H1 (cell line): ENCODE measurements at regions not wholly inside any gene's neighbourhood (a gene's known extent, or its start where the extent isn't known, plus 50 kb on each side); places are given as distances from the start of the nearest gene placed in this dataset.
A peak's percentile ranks its signal among the peaks of the same experiment; 100 is the strongest.

Experiments used
- CTCF ChIA-PET: fragments of 300-600 bp; sonication (Branson Sonifier 250); formaldehyde crosslinking; loops from one replicate; lab custom pipeline; 2021; ENCODE audit not compliant: partially characterized antibody; lab: Charles Lee
- POLR2A ChIA-PET: fragments of 300-600 bp; sonication (Branson Sonifier 250); formaldehyde crosslinking; loops from one replicate; lab custom pipeline; 2021; ENCODE audit warnings: inconsistent platforms; ENCODE audit not compliant: partially characterized antibody; lab: Charles Lee
- DNase-seq, 2 experiments: peaks; one replicate each; pipeline versions ENCODE4 v3.0.0 to v3.0.0-alpha.2; 2010 to 2022; ENCODE audit warnings: low spot score in 2 of 2, low read depth in 1 of 2, mixed read lengths in 1 of 2
- FAIRE-seq: peaks from 2 replicates; lab custom pipeline; 2011; peaks lifted over from hg19 to GRCh38; lab: Jason Lieb, UNC
- H2AFZ ChIP-seq: 2 replicates; pipeline ENCODE4 v1.8.1; 2012; ENCODE audit warnings: low read length, inconsistent platforms
- H2AK5ac ChIP-seq: 2 replicates; pipeline ENCODE4 v1.6.1; 2013; ENCODE audit warnings: low read depth, low read length
- H2BK120ac ChIP-seq: replicated peaks from 2 replicates; pipeline ENCODE3; 2013; ENCODE audit warnings: low read depth, low read length, inconsistent platforms
- H2BK12ac ChIP-seq: 2 replicates; pipeline ENCODE4 v1.6.1; 2013; ENCODE audit warnings: low read depth, low read length
- H2BK15ac ChIP-seq: 2 replicates; pipeline ENCODE4 v1.6.1; 2013; ENCODE audit warnings: low read length
- H2BK20ac ChIP-seq: 2 replicates; pipeline ENCODE4 v1.6.1; 2013; ENCODE audit warnings: low read length
- H2BK5ac ChIP-seq: 2 replicates; pipeline ENCODE4 v1.6.1; 2013; ENCODE audit warnings: low read depth, low read length
- H3K14ac ChIP-seq: 2 replicates; pipeline ENCODE4 v1.6.1; 2013; ENCODE audit warnings: inconsistent platforms; ENCODE audit not compliant: insufficient read length
- H3K18ac ChIP-seq: 2 replicates; pipeline ENCODE4 v1.6.1; 2013; ENCODE audit warnings: low read length; ENCODE audit errors: extremely low read depth
- H3K23ac ChIP-seq: 2 replicates; pipeline ENCODE4 v1.6.1; 2013; ENCODE audit warnings: inconsistent platforms; ENCODE audit not compliant: insufficient read length
- H3K23me2 ChIP-seq: 2 replicates; pipeline ENCODE4 v1.6.1; 2013; ENCODE audit warnings: low read depth, low read length
- H3K27ac ChIP-seq: 2 replicates; pipeline ENCODE4 v1.6.1; 2011; ENCODE audit warnings: low read depth, low read length, inconsistent platforms
- H3K27me3 ChIP-seq, 4 experiments: replicated peaks in 1 of 4; 1 replicate in 1 of 4; 2 replicates in 3 of 4; pipeline versions ENCODE4 v1.6.1 to v1.8.1; 2011 to 2013; ENCODE audit warnings: low read length in 3 of 4, mild to moderate bottlenecking in 3 of 4, inconsistent platforms in 2 of 4, mixed read lengths in 2 of 4, moderate library complexity in 1 of 4; ENCODE audit not compliant: control insufficient read depth in 3 of 4, insufficient read depth in 3 of 4; ENCODE audit errors: extremely low read depth in 1 of 4
- H3K36me3 ChIP-seq, 4 experiments: 2 replicates each; pipeline versions ENCODE4 v1.6.1 to v1.8.1; 2011 to 2013; ENCODE audit warnings: mild to moderate bottlenecking in 4 of 4, low read length in 3 of 4, moderate library complexity in 2 of 4, control low read depth in 1 of 4, inconsistent platforms in 1 of 4; ENCODE audit not compliant: insufficient read depth in 4 of 4, control insufficient read depth in 2 of 4
- H3K4ac ChIP-seq: replicated peaks from 2 replicates; pipeline ENCODE3; 2013; ENCODE audit warnings: low read length, low read depth, mixed read lengths, inconsistent platforms; ENCODE audit not compliant: insufficient read length
- H3K4me1 ChIP-seq, 4 experiments: replicated peaks in 1 of 4; 1 replicate in 1 of 4; 2 replicates in 3 of 4; pipeline versions ENCODE4 v1.6.1 to v1.8.1; 2011 to 2013; ENCODE audit warnings: low read length in 3 of 4, inconsistent platforms in 2 of 4, mixed read lengths in 1 of 4; ENCODE audit not compliant: insufficient read depth in 4 of 4, control insufficient read depth in 3 of 4
- H3K4me2 ChIP-seq, 2 experiments: 2 replicates each; pipeline versions ENCODE4 v1.6.1 to v1.8.1; 2011 to 2013; ENCODE audit warnings: low read depth in 2 of 2, low read length in 2 of 2, control low read depth in 1 of 2, inconsistent platforms in 1 of 2, mild to moderate bottlenecking in 1 of 2; ENCODE audit not compliant: insufficient read depth in 1 of 2
- H3K4me3 ChIP-seq, 4 experiments: fragments of 200-600, 300-600 bp in 1 of 4; sonication (generic), shearing (Covaris generic), sonication (Bioruptor Twin) in 1 of 4; 2 replicates each; pipeline versions ENCODE4 v1.5.1 to v1.8.1; 2011 to 2016; ENCODE audit warnings: low read length in 4 of 4, low read depth in 3 of 4, control low read depth in 2 of 4, inconsistent platforms in 2 of 4, mild to moderate bottlenecking in 2 of 4, mixed read lengths in 1 of 4, moderate library complexity in 1 of 4; ENCODE audit not compliant: insufficient read depth in 2 of 4; ENCODE audit errors: extremely low read depth in 1 of 4
- H3K56ac ChIP-seq: replicated peaks from 2 replicates; pipeline ENCODE3; 2013; ENCODE audit warnings: low read depth, mild to moderate bottlenecking, mixed read lengths, low read length, inconsistent platforms; ENCODE audit not compliant: insufficient read length
- H3K79me1 ChIP-seq: 2 replicates; pipeline ENCODE4 v1.6.1; 2013; ENCODE audit warnings: low read depth, low read length, control low read depth
- H3K79me2 ChIP-seq, 2 experiments: 2 replicates each; pipeline versions ENCODE4 v1.6.1 to v1.8.1; 2012 to 2013; ENCODE audit warnings: low read length in 2 of 2, mild to moderate bottlenecking in 2 of 2, inconsistent platforms in 1 of 2; ENCODE audit not compliant: insufficient read depth in 2 of 2, control insufficient read depth in 1 of 2
- H3K9ac ChIP-seq, 4 experiments: replicated peaks in 1 of 4; 1 replicate in 1 of 4; 2 replicates in 3 of 4; pipeline versions ENCODE4 v1.6.1 to v1.8.1; 2011 to 2013; ENCODE audit warnings: low read depth in 3 of 4, low read length in 3 of 4, control low read depth in 2 of 4, mild to moderate bottlenecking in 2 of 4, moderate library complexity in 2 of 4, inconsistent platforms in 1 of 4; ENCODE audit errors: extremely low read depth in 1 of 4
- H3K9me3 ChIP-seq, 2 experiments: 2 replicates each; pipeline versions ENCODE4 v1.6.1 to v1.8.1; 2012 to 2013; ENCODE audit warnings: mild to moderate bottlenecking in 2 of 2, moderate library complexity in 2 of 2, control low read depth in 1 of 2, inconsistent platforms in 1 of 2, low read depth in 1 of 2, low read length in 1 of 2, mixed read lengths in 1 of 2; ENCODE audit not compliant: insufficient read depth in 2 of 2
- H4K20me1 ChIP-seq, 2 experiments: replicated peaks in 1 of 2; 2 replicates each; pipeline versions ENCODE3 to v1.8.1; 2011 to 2013; ENCODE audit warnings: inconsistent platforms in 2 of 2, low read length in 2 of 2, mild to moderate bottlenecking in 1 of 2; ENCODE audit not compliant: insufficient read depth in 2 of 2, control insufficient read depth in 1 of 2
- H4K5ac ChIP-seq: 2 replicates; pipeline ENCODE4 v1.6.1; 2013; ENCODE audit warnings: low read length, low read depth, mixed read lengths, inconsistent platforms; ENCODE audit not compliant: insufficient read length
- H4K8ac ChIP-seq: 2 replicates; pipeline ENCODE4 v1.8.0; 2013; ENCODE audit warnings: mild to moderate bottlenecking, moderate library complexity, low read length, inconsistent platforms; ENCODE audit not compliant: insufficient read depth; ENCODE audit errors: extremely low read depth
- H4K91ac ChIP-seq: replicated peaks from 2 replicates; pipeline ENCODE3; 2013; ENCODE audit warnings: low read length, mixed read lengths, inconsistent platforms; ENCODE audit not compliant: insufficient read length
- BRCA1 ChIP-seq: IDR thresholded peaks from 2 replicates; pipeline ENCODE4 v1.6.1; 2012; ENCODE audit warnings: low read depth, low read length, improper control_type of control experiment
- CHD2 ChIP-seq: IDR thresholded peaks from 2 replicates; pipeline ENCODE4 v1.6.1; 2012; ENCODE audit warnings: low read length, improper control_type of control experiment
- E2F6 ChIP-seq: IDR thresholded peaks from 2 replicates; pipeline ENCODE4 v1.6.1; 2012; ENCODE audit warnings: inconsistent platforms
- HDAC2 ChIP-seq, 2 experiments: fragments of 300-600 bp in 1 of 2; sonication (generic) in 1 of 2; IDR thresholded peaks; 2 replicates each; pipeline ENCODE4 v1.6.1; 2011 to 2012; ENCODE audit warnings: low read depth in 2 of 2, low read length in 2 of 2, mild to moderate bottlenecking in 2 of 2, moderate library complexity in 2 of 2, borderline replicate concordance in 1 of 2, inconsistent platforms in 1 of 2
- JUN ChIP-seq: IDR thresholded peaks from 2 replicates; pipeline ENCODE4 v1.6.1; 2011; ENCODE audit warnings: low read depth, mild to moderate bottlenecking, improper control_type of control experiment, low read length
- SRF ChIP-seq: IDR thresholded peaks from 2 replicates; pipeline ENCODE4 v1.6.1; 2011; ENCODE audit warnings: mild to moderate bottlenecking, low read depth, low read length, moderate library complexity
- WGBS, 2 experiments: shearing (Covaris generic) in 1 of 2; methylation state at CpG; one replicate each; pipeline versions ENCODE4 v1.1.6 to v1.1.7; 2013 to 2015; ENCODE audit warnings: low lambda C conversion rate in 2 of 2, mixed read lengths in 2 of 2, inconsistent platforms in 1 of 2, low coverage in 1 of 2, missing lambda C conversion rate in 1 of 2; ENCODE audit not compliant: insufficient replicate concordance in 2 of 2, insufficient coverage in 1 of 2, insufficient read length in 1 of 2; ENCODE audit errors: extremely low coverage in 1 of 2, missing lambda C conversion rate in 1 of 2; 5-methylcytosine and 5-hydroxymethylcytosine counted together

- Histone ChIP-seq H3K27ac (no peak overlapping the region), H2BK5ac (no peak overlapping the region; the same call in 1 of the 2 replicates), H3K36me3 (no peaks in the 10 kb centered on the region), H3K4me2 (no peak overlapping the region), H3K23me2 (0 out of 2 replicates have a peak, but pooled peaks cover 2% of the 10 kb centered on the region), H2BK120ac (peak overlapping the region; percentile 41), H3K27me3 (peaks cover 0 to 3% (median 0%) of the 10 kb centered on the region in 4 experiments; a peak in 1 of 7 replicates), H2BK12ac (peak overlapping the region; percentile 55; the same call in 1 of the 2 replicates), H3K79me2 (no peaks in the 10 kb centered on the region), H4K91ac (no peak overlapping the region), H4K5ac (no peak overlapping the region), H3K4ac (no peak overlapping the region), H4K20me1 (no peaks in the 10 kb centered on the region), H3K23ac (no peak overlapping the region), H2AFZ (no peak overlapping the region), H3K14ac (no peak overlapping the region), H2BK15ac (0 out of 2 replicates have a peak overlapping the region, but pooled peaks have one; percentile 5), H3K9ac (no peak overlapping the region), H4K8ac (no peak overlapping the region), H3K9me3 (peaks cover 2 to 8% of the 10 kb centered on the region in 2 experiments; a peak in 3 of 4 replicates), H3K18ac (no peak overlapping the region; the same call in 1 of the 2 replicates), H3K56ac (no peak overlapping the region), H3K4me1 (no peaks in the 10 kb centered on the region; a peak in 2 of 7 replicates), H3K4me3 (no peak overlapping the region), H3K79me1 (no peaks in the 10 kb centered on the region), H2AK5ac (no peak overlapping the region), H2BK20ac (no peak overlapping the region)
- ChIA-PET POLR2A (no interaction called here), CTCF (no interaction called here)
- DNase-seq (no peak), FAIRE-seq (no peak)
- WGBS, 2 experiments, result 86% methylated on average over 2 of the region's 2 CpGs; no CpG with 5 or more reads in 1 of the 2 experiments
- TF ChIP-seq HDAC2 (IDR thresholded peaks at IDR 0.05; ENCODE audit: borderline replicate concordance in 1 of 2, low read depth in 2 of 2, low read length in 2 of 2), result no peak
- TF ChIP-seq SRF, result no peak
- no peak for TF ChIP-seq CHD2
- no peak for TF ChIP-seq BRCA1
- no peak for TF ChIP-seq E2F6
- TF ChIP-seq JUN, result no peak
Observed at GRCh38 chr10:120272350-120272749, 184.7 kb upstream of the PLPP4 start.
